HG03571 (cell line): ENCODE measurements at regions not wholly inside any gene's neighbourhood (a gene's known extent, or its start where the extent isn't known, plus 50 kb on each side); places are given as distances from the start of the nearest gene placed in this dataset.
A peak's percentile ranks its signal among the peaks of the same experiment; 100 is the strongest.
"Not testable (repeated sequence)": the region's sequence is repeated elsewhere in the genome, so short reads cannot be mapped to it uniquely, and the experiment has no call there.

Experiments used
- ATAC-seq: cut with Tn5 transposase; IDR thresholded peaks from one replicate; pipeline ENCODE4 v1.9.1; 2021; ENCODE audit not compliant: unreplicated experiment

DNA sequence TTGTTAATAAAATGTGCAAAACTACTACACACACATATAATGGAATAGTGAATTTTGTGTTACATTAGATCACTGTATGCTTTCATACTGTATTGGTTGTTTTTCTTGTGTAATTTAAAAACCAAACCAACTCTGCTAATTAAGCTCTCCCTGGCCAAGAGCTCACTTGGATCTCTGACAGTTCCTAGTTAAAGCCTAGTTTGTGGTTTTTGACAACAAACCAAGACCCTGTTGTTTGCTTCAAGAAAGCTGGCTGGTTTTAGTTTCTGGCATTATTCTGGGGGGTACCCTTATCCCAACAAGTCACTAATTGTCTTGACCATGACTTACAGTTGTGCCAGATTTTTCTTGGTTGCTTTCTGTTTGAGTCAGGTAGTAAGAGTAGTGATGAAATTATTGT is 121.4 kb upstream of the CXorf66 start:
- ATAC-seq: no peak

DNA sequence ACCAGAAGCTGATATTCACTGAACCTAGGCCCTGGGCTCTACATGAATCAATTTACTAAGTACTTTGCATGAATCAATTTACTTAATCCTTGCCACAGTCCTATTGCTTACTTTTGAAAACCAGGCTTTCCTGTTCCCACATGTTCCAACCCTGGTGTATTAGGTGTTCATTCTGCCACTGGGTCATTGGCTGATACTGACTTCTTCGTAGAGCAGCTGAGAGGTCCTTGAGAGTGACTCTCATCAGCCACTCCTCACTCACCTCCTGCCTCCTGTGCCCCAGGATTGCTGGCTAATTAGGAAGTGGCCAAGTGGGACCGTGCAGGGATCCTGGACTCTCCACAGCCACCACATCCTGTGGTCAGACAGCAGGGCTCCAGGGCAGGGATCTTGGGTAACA is 109.5 kb upstream of the CXorf66 start:
- ATAC-seq: not testable (repeated sequence)

DNA sequence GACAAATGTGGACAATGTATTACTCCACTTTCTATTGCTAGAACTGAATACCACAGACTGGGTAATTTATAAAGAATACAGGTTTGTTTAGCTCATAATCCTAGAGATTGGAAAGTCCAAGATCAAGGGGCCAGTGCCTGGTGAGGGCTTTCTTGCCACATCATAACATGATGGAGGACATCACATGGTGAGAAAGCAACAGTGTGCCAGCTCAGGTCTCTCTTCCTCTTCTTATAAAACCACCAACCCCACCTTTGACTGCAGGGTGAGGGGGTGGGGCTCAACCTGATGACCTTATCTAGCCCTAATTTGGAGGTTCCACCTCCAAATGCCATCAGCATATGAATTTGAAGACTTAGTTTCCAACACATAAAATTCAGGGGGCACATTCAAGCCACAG is 105.7 kb upstream of the CXorf66 start:
- no peak for ATAC-seq

GRCh38 chrX:140065961-140066662 is 100.8 kb upstream of the CXorf66 start:
- ATAC-seq: no peak

GRCh38 chrX:140064993-140065392 is 99.7 kb upstream of the CXorf66 start:
- no peak for ATAC-seq

GRCh38 chrX:140057001-140057411 is 91.7 kb upstream of the CXorf66 start:
- peak; percentile 85 for ATAC-seq

- ATAC-seq: no peak
These were observed 88.5 kb upstream of the CXorf66 start for GRCh38 chrX:140053846-140054245.

GRCh38 chrX:140050906-140051305 is 85.6 kb upstream of the CXorf66 start:
- ATAC-seq: no peak

DNA sequence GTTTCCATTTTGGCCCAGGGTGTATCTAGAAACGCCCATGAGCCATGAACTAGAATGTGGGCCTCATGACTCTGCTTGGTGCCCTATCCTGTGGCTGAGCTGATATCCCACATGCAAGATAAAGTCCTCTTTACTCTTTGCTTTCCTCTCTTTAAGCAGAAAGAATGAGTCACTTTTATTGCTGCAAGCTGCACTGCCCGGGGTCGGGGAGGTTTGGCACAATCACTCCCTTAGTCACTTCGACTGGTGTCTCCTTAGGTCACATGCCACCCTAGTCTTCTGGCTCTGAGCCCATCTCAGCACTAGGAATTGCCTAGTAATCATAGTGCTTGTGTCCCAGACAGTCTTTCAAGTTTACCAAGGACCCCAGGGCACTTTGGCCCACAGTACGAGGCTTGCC is 75.1 kb upstream of the CXorf66 start:
- ATAC-seq: no peak

DNA sequence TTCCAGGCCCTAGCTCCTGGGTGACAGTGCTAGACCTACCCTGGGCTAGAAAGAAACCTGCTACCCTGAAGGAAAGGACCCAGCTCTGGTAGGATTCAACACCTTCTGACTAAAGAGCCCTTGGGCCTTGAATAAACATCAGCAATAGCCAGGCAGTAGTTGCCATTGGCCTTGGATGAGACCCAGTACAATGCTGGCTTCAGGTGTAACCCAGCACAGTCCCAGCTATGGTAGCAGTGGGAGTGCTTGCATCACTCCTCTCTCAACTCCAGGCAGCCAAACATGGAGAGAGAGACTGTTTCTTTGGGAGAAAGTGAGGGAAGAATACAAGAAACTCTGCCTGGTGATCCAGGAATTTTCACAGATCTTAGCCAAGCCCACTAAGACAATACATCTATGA is 73.5 kb upstream of the CXorf66 start:
- no peak for ATAC-seq

DNA sequence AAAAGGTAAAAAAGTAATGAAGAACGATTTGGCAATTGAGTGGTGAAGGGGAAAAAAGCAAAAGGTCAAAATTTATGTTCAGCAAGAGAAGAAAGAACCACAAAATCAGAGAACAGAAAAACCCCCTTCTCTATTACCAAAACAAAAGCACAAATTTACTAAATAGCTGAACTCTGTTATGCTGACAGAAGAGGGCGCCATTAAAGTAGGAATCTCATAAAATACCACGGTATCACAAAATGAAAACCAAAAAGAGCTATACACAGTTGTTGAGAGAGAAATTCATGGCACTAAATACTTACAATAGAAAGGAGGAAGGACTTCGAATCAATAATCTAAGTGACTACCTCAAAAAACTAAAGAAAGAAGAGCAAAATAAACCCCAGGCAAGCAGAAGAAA is 69.6 kb upstream of the CXorf66 start:
- ATAC-seq: no peak

DNA sequence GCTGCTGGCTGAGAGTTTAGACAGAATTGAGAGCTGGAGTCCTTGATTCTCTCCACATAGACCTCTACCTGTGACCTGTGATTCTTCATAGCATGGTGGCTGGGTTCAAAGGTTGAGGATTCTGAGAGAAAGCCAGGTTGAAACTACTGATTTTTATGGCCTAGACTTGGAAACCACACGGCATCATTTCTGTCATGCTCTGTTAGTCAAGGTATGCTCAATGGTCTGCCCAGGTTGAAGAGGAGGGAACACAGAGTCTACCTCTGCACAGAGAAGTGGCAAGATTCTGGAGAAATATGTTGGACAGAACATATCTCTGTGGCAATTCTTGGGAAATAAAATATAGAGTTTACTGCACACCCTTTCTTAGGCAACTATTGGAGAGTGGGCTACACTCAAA is 57.2 kb upstream of the CXorf66 start:
- ATAC-seq: no peak

DNA sequence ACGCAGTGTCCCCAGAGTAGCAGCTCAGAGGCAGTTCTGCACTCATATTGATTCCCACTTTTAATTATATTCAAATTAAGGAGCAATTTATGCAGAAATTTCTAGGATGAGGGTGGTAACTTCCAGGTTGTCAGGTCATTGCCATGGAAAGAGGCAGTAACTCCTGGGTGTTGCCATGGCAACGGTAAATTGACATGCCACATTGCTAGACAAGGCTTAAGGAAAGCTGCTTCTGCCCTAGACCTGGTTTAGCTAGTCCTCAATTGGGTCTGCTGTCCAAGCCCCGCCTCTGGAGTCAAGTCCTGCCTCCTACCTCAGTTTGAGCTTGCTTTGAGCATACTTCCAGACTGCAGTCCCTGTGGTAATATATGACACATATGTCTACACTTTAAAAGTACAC is 53.8 kb upstream of the CXorf66 start:
- ATAC-seq: not testable (repeated sequence)
